ENCODE measurements at regions not wholly inside any gene's neighbourhood (a gene's known extent, or its start where the extent isn't known, plus 50 kb on each side); places are given as distances from the start of the nearest gene placed in this dataset.

- CTCF ChIA-PET: no interaction called here
Observed at GRCh38 chr6:23731609-23732008, 394.4 kb upstream of the NRSN1 start.

More at GRCh38 chr6:23731609-23732008, 394.4 kb upstream of the NRSN1 start:
- DNase-seq (ENCODE audit: low read depth, low spot score) (no peak), FAIRE-seq (no peak)
- H3K4me3 ChIP-seq (replicated peaks in 1 of 3; ENCODE audit: insufficient read depth in 1 of 3, low read depth in 1 of 3, low read length in 3 of 3): no peak overlapping the region
- H4K20me1 ChIP-seq (replicated peaks; ENCODE audit: control insufficient read depth, extremely low read depth, insufficient read depth, low read length): no peaks in the 10 kb centered on the region
- no peaks in the 10 kb centered on the region for H3K4me1 ChIP-seq (ENCODE audit: control insufficient read depth, extremely low read depth, insufficient read depth, low read length)
- BruUV-seq (replicated peaks): no TSS peak
- dilution Hi-C loops (cut with MboI; ENCODE audit: extremely low pct_ligation_motif_present, low sequenced_read_pairs): no loop called here
- no peaks in the 10 kb centered on the region for H3K9me1 ChIP-seq (replicated peaks; ENCODE audit: control insufficient read depth, extremely low read depth, insufficient read depth, low read length)
- no peak overlapping the region for H2AFZ ChIP-seq (ENCODE audit: low read depth, low read length)
- no peak overlapping the region for H3K4me2 ChIP-seq (ENCODE audit: insufficient read depth, low read length)
- POLR2A ChIA-PET: no interaction called here
- no peaks in the 10 kb centered on the region for H3K27me3 ChIP-seq (ENCODE audit: control insufficient read depth in 2 of 2, insufficient read depth in 2 of 2, low read length in 2 of 2)
- no peaks in the 10 kb centered on the region for H3K36me3 ChIP-seq (ENCODE audit: control insufficient read depth in 2 of 2, extremely low read depth in 1 of 2, insufficient read depth in 2 of 2, low read length in 2 of 2)
- no peak overlapping the region for H3K27ac ChIP-seq (ENCODE audit: insufficient read depth, low read depth, low read length)
- TF ChIP-seq FOS (IDR thresholded peaks at IDR 0.05; ENCODE audit: borderline replicate concordance, insufficient read depth, low read length): no peak
- no peak for TF ChIP-seq GATA2 (IDR thresholded peaks at IDR 0.05; ENCODE audit: insufficient read depth, insufficient read length, low read depth, low read length)
- TF ChIP-seq MYC (IDR thresholded peaks at IDR 0.05; ENCODE audit: low read depth, low read length): no peak
- no peak for TF ChIP-seq POLR2A (IDR thresholded peaks at IDR 0.05; ENCODE audit: low read depth, low read length)
- no peak for TF ChIP-seq JUN (IDR thresholded peaks at IDR 0.05; ENCODE audit: borderline replicate concordance, insufficient read depth, insufficient read length, low read depth)
- TF ChIP-seq EZH2 (IDR thresholded peaks at IDR 0.05; ENCODE audit: borderline replicate concordance, low read depth, low read length, severe bottlenecking): no peak
- TF ChIP-seq, protein P1, sequence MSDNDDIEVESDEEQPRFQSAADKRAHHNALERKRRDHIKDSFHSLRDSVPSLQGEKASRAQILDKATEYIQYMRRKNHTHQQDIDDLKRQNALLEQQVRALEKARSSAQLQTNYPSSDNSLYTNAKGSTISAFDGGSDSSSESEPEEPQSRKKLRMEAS (IDR thresholded peaks at IDR 0.05; ENCODE audit: insufficient read depth, insufficient read length): no peak
- no peak for TF ChIP-seq POLR2AphosphoS5 (IDR thresholded peaks at IDR 0.05; ENCODE audit: insufficient read depth, low read depth, low read length)
- no peak for TF ChIP-seq CTCF (IDR thresholded peaks at IDR 0.05; ENCODE audit: extremely low read depth in 1 of 2, insufficient read depth in 1 of 2, low read depth in 1 of 2, low read length in 2 of 2)
- no peak overlapping the region for H3K9ac ChIP-seq (replicated peaks; ENCODE audit: extremely low read depth, insufficient read depth, low read length)
- no peaks in the 10 kb centered on the region for H3K79me2 ChIP-seq (ENCODE audit: control insufficient read depth, insufficient read depth, low read length)
- intact Hi-C loops (cut with micrococcal nuclease): no loop called here
- no peaks in the 10 kb centered on the region for H3K9me3 ChIP-seq (replicated peaks; ENCODE audit: control insufficient read depth, insufficient read depth, low read length)
